GM12878 (cell line): ENCODE measurements at regions not wholly inside any gene's neighbourhood (a gene's known extent, or its start where the extent isn't known, plus 50 kb on each side); places are given as distances from the start of the nearest gene placed in this dataset.
"Not testable (repeated sequence)": the region's sequence is repeated elsewhere in the genome, so short reads cannot be mapped to it uniquely, and the experiment has no call there.

Experiments
- ATAC-seq: fragments of 200-7000 bp; cut with Tn5 transposase; 3 replicates; pipeline ENCODE4 v1.9.1; 2020; ENCODE audit warnings: mild to moderate bottlenecking, moderate library complexity
- BruUV-seq: library from RNA; stranded (reverse); fragments of 400-500 nt; replicated peaks from 2 replicates; lab custom pipeline; 2021; lab: Mats Ljungman, UMichigan
- CTCF ChIA-PET: fragments of 300-600 bp; sonication (Branson Sonifier 250); formaldehyde crosslinking; extraction: SDS; loops from one replicate; lab custom pipeline; 2021; ENCODE audit warnings: inconsistent platforms; lab: Yijun Ruan, JAX
- POLR2A ChIA-PET: fragments of 350-600 bp; formaldehyde crosslinking; extraction: SDS; loops from one replicate; lab custom pipeline; 2021; ENCODE audit warnings: inconsistent platforms; lab: Charles Lee
- RAD21 ChIA-PET: fragments of 300-600 bp; sonication (Branson Sonifier 250); formaldehyde crosslinking; loops from one replicate; lab custom pipeline; 2023; ENCODE audit warnings: antibody characterized with exemption; ENCODE audit not compliant: unreplicated experiment; lab: Charles Lee
- SMC1A ChIA-PET: fragments of 300-600 bp; sonication (Branson Sonifier 250); formaldehyde crosslinking; loops from one replicate; lab custom pipeline; 2023; ENCODE audit not compliant: unreplicated experiment, uncharacterized antibody; lab: Charles Lee
- DNase-seq: peaks from one replicate; pipeline ENCODE4 v3.0.0-alpha.2; 2011; ENCODE audit warnings: low read depth, low spot score
- FAIRE-seq: peaks from 3 replicates; lab custom pipeline; 2011; peaks lifted over from hg19 to GRCh38; lab: Jason Lieb, UNC
- H2AFZ ChIP-seq: 2 replicates; pipeline ENCODE4 v1.6.0; 2011; ENCODE audit warnings: low read depth, low read length, control low read depth; ENCODE audit not compliant: control insufficient read depth
- H3K27ac ChIP-seq: 2 replicates; pipeline ENCODE4 v1.5.1; 2011; ENCODE audit warnings: control low read depth; ENCODE audit not compliant: control insufficient read depth, insufficient read depth
- H3K27me3 ChIP-seq, 2 experiments: replicated peaks in 1 of 2; 2 replicates each; pipeline versions ENCODE4 v1.6.0 to v1.6.1; 2011; ENCODE audit warnings: low read length in 1 of 2; ENCODE audit not compliant: control insufficient read depth in 2 of 2, insufficient read depth in 2 of 2
- H3K36me3 ChIP-seq, 2 experiments: 2 replicates each; pipeline ENCODE4 v1.5.1; 2011; ENCODE audit warnings: low read length in 1 of 2; ENCODE audit not compliant: control insufficient read depth in 2 of 2, insufficient read depth in 2 of 2
- H3K4me1 ChIP-seq: 2 replicates; pipeline ENCODE4 v1.6.1; 2011; ENCODE audit warnings: mild to moderate bottlenecking, low read length, moderate library complexity, mixed read lengths; ENCODE audit not compliant: control insufficient read depth, insufficient read depth
- H3K4me2 ChIP-seq: 2 replicates; pipeline ENCODE4 v1.6.0; 2011; ENCODE audit warnings: control low read depth; ENCODE audit not compliant: control insufficient read depth, insufficient read depth
- H3K4me3 ChIP-seq: fragments of 200-600 bp; sonication (generic); 2 replicates; pipeline ENCODE4 v1.5.1; 2016
- H3K79me2 ChIP-seq: 2 replicates; pipeline ENCODE4 v1.6.0; 2011; ENCODE audit warnings: low read length; ENCODE audit not compliant: control insufficient read depth, insufficient read depth
- H3K9ac ChIP-seq: 2 replicates; pipeline ENCODE4 v1.8.0; 2011; ENCODE audit warnings: low read length, control low read depth, mixed read lengths; ENCODE audit not compliant: control insufficient read depth, insufficient read depth
- H3K9me3 ChIP-seq: replicated peaks from 3 replicates; pipeline ENCODE4 v1.5.1; 2011; ENCODE audit warnings: mild to moderate bottlenecking, low read length; ENCODE audit not compliant: control insufficient read depth, insufficient read depth
- H4K20me1 ChIP-seq: 2 replicates; pipeline ENCODE4 v1.6.0; 2011; ENCODE audit not compliant: control insufficient read depth, insufficient read depth
- BMI1 ChIP-seq: fragments of 450-650 bp; IDR thresholded peaks from 2 replicates; pipeline ENCODE4 v1.6.1; 2016; ENCODE audit warnings: mild to moderate bottlenecking, moderate library complexity, borderline replicate concordance
- CBX5 ChIP-seq: sonication (generic); IDR thresholded peaks from 2 replicates; pipeline ENCODE4 v1.6.1; 2016; ENCODE audit warnings: low read depth, moderate library complexity, mild to moderate bottlenecking, inconsistent platforms
- E4F1 ChIP-seq: fragments of 450-650 bp; IDR thresholded peaks from 2 replicates; pipeline ENCODE4 v1.6.1; 2018; ENCODE audit warnings: borderline replicate concordance, mild to moderate bottlenecking; ENCODE audit not compliant: partially characterized antibody
- SKIL ChIP-seq: fragments of 450-650 bp; IDR thresholded peaks from 2 replicates; pipeline ENCODE4 v1.6.1; 2017; ENCODE audit warnings: mild to moderate bottlenecking, low read depth, inconsistent platforms; ENCODE audit not compliant: poor library complexity, severe bottlenecking
- SP1 ChIP-seq: IDR thresholded peaks from one replicate; pipeline ENCODE4 v1.6.1; 2011; ENCODE audit warnings: low read depth, low read length
- SREBF1 ChIP-seq: IDR thresholded peaks from 2 replicates; pipeline ENCODE4 v1.6.1; 2012; ENCODE audit warnings: mild to moderate bottlenecking, low read length
- SUPT20H ChIP-seq: IDR thresholded peaks from 2 replicates; pipeline ENCODE4 v1.6.1; 2011; ENCODE audit warnings: low read depth, mild to moderate bottlenecking, low read length, moderate library complexity, borderline replicate concordance; ENCODE audit not compliant: control insufficient read depth
- TARDBP ChIP-seq: IDR thresholded peaks from 2 replicates; pipeline ENCODE4 v1.6.1; 2016; ENCODE audit warnings: borderline replicate concordance
- ZBTB40 ChIP-seq: fragments of 450-650 bp; IDR thresholded peaks from 2 replicates; pipeline ENCODE4 v1.6.1; 2016; ENCODE audit warnings: mild to moderate bottlenecking, moderate library complexity, borderline replicate concordance
- ZNF384 ChIP-seq: IDR thresholded peaks from 2 replicates; pipeline ENCODE4 v1.6.1; 2012; ENCODE audit warnings: low read depth, mild to moderate bottlenecking, low read length, improper control_type of control experiment, borderline replicate concordance
- WGBS: methylation state at CpG from one replicate; pipeline ENCODE4 v1.1.6; 2016; ENCODE audit warnings: low lambda C conversion rate; ENCODE audit not compliant: insufficient replicate concordance, insufficient coverage; ENCODE audit errors: missing lambda C conversion rate; 5-methylcytosine and 5-hydroxymethylcytosine counted together
- in situ Hi-C: fragments of 300-500 bp; cut with MboI; formaldehyde crosslinking; loops from 9 replicates; pipeline ENCODE4 v1.14.3; 2018; ENCODE audit warnings: mixed read lengths
- intact Hi-C: fragments of 100-400 bp; cut with micrococcal nuclease; formaldehyde crosslinking; loops from one replicate; pipeline ENCODE4 v1.14.2; 2022; ENCODE audit not compliant: unreplicated experiment

GRCh38 chr15:22735781-22736180, 50.7 kb upstream of the NIPA1 start:
- Histone ChIP-seq H3K27me3 (no peaks in the 10 kb centered on the region), H3K4me3 (no peak overlapping the region), H2AFZ (no peak overlapping the region), H3K9me3 (no peaks in the 10 kb centered on the region), H3K27ac (no peak overlapping the region), H3K4me2 (no peak overlapping the region), H3K36me3 (no peaks in the 10 kb centered on the region), H3K79me2 (no peaks in the 10 kb centered on the region), H3K9ac (no peak overlapping the region), H4K20me1 (no peaks in the 10 kb centered on the region), H3K4me1 (no peaks in the 10 kb centered on the region)
- SMC1A ChIA-PET = no interaction called here
- ATAC-seq = no peak
- no peak for DNase-seq
- POLR2A ChIA-PET = no interaction called here
- no peak for FAIRE-seq
- 57% methylated on average over 3 of the region's 3 CpGs for WGBS
- CTCF ChIA-PET = no interaction called here
- RAD21 ChIA-PET = no interaction called here
- in situ Hi-C loops (no loop called here), intact Hi-C loops (no loop called here)
- BruUV-seq = no TSS peak
- TF ChIP-seq SUPT20H = no peak
- no peak for TF ChIP-seq ZBTB40
- TF ChIP-seq SREBF1 = no peak
- TF ChIP-seq E4F1 = no peak
- TF ChIP-seq ZNF384 = no peak
- TF ChIP-seq CBX5 = no peak
- TF ChIP-seq SKIL = no peak
- TF ChIP-seq SP1 = no peak
- no peak for TF ChIP-seq BMI1
- TF ChIP-seq TARDBP = no peak

- H2AFZ ChIP-seq, ATAC-seq, H3K27ac ChIP-seq, H3K9me3 ChIP-seq, H3K79me2 ChIP-seq, CTCF ChIA-PET, H3K27me3 ChIP-seq, intact Hi-C loops, POLR2A ChIA-PET, H3K9ac ChIP-seq, H4K20me1 ChIP-seq, H3K4me2 ChIP-seq, H3K36me3 ChIP-seq, in situ Hi-C loops, H3K4me1 ChIP-seq, BruUV-seq, FAIRE-seq, SMC1A ChIA-PET, RAD21 ChIA-PET, DNase-seq, H3K4me3 ChIP-seq: not testable (repeated sequence)
Observed at GRCh38 chr15:22736200-22736599, 50.2 kb upstream of the NIPA1 start.
